Sigmoid colon (tissue), 6 donors: ENCODE measurements at regions not wholly inside any gene's neighbourhood (a gene's known extent, or its start where the extent isn't known, plus 50 kb on each side); places are given as distances from the start of the nearest gene placed in this dataset.

Source experiments
- DNase-seq: peaks from one replicate; pipeline ENCODE4 v3.0.0-alpha.2; 2019
- H3K27ac ChIP-seq, 4 donors: fragments of 200-600 bp; sonication (generic); one replicate each; pipeline ENCODE4 v1.5.1; 2016 to 2019; ENCODE audit warnings: mild to moderate bottlenecking in 1 of 4
- H3K27me3 ChIP-seq, 3 donors: fragments of 200-600 bp; sonication (generic); one replicate each; pipeline ENCODE4 v1.5.1; 2019; ENCODE audit warnings: mild to moderate bottlenecking in 1 of 3
- H3K36me3 ChIP-seq, 4 donors: fragments of 200-600 bp; sonication (generic); one replicate each; pipeline ENCODE4 v1.5.1; 2016 to 2019
- H3K4me1 ChIP-seq, 4 donors: fragments of 200-600 bp; sonication (generic); one replicate each; pipeline ENCODE4 v1.5.1; 2017 to 2019
- H3K4me3 ChIP-seq, 4 donors: fragments of 200-600 bp; sonication (generic); one replicate each; pipeline ENCODE4 v1.5.1; 2017 to 2019; ENCODE audit warnings: mild to moderate bottlenecking in 2 of 4, moderate library complexity in 1 of 4
- H3K9me3 ChIP-seq, 4 donors: fragments of 200-600 bp in 3 of 4; sonication (generic) in 3 of 4; one replicate each; pipeline versions ENCODE4 v1.5.1 to v1.6.1; 2013 to 2019
- EP300 ChIP-seq, 4 donors: sonication (generic); formaldehyde crosslinking; IDR thresholded peaks; one replicate each; pipeline ENCODE4 v1.6.1; 2017; ENCODE audit warnings: antibody characterized with exemption in 4 of 4
- POLR2A ChIP-seq, 2 donors: fragments of 450-650 bp; IDR thresholded peaks; one replicate each; pipeline ENCODE4 v1.6.1; 2016; ENCODE audit warnings: antibody characterized with exemption in 2 of 2, mild to moderate bottlenecking in 2 of 2, moderate library complexity in 2 of 2
- POLR2AphosphoS5 ChIP-seq, 4 donors: sonication (generic); formaldehyde crosslinking; IDR thresholded peaks; one replicate each; pipeline ENCODE4 v1.6.1; 2017; ENCODE audit warnings: antibody characterized with exemption in 4 of 4
- WGBS, 2 donors: extraction: QIAGEN DNeasy Blood & Tissue Kit; methylation state at CpG; one replicate each; pipeline ENCODE4 v1.1.7; 2013; 5-methylcytosine and 5-hydroxymethylcytosine counted together
- intact Hi-C: fragments of 100-400 bp; cut with DNase I; formaldehyde crosslinking; loops from one replicate; pipeline ENCODE4 v1.15.1; 2023
- TF ChIP-seq, protein P1 (sequence below), 4 experiments: fragments of 450-650 bp in 3 of 4; fragments of 200-600 bp in 1 of 4; IDR thresholded peaks; one replicate each; pipeline ENCODE4 v1.5.1; 2016 to 2019; ENCODE audit warnings: antibody characterized with exemption in 4 of 4, mild to moderate bottlenecking in 3 of 4, moderate library complexity in 2 of 4
- donor health status: healthy with polysubstance abuse.
- donor health status: healthy.

- Histone ChIP-seq H3K4me3 (no peak overlapping the region), H3K9me3 (no peaks in the 10 kb centered on the region), H3K27me3 (peaks cover 0 to 7% (median 0%) of the 10 kb centered on the region in 3 donors), H3K4me1 (no peaks in the 10 kb centered on the region), H3K36me3 (no peaks in the 10 kb centered on the region), H3K27ac (no peak overlapping the region)
- intact Hi-C loops: no loop called here
- DNase-seq: no peak
- TF ChIP-seq, protein P1, sequence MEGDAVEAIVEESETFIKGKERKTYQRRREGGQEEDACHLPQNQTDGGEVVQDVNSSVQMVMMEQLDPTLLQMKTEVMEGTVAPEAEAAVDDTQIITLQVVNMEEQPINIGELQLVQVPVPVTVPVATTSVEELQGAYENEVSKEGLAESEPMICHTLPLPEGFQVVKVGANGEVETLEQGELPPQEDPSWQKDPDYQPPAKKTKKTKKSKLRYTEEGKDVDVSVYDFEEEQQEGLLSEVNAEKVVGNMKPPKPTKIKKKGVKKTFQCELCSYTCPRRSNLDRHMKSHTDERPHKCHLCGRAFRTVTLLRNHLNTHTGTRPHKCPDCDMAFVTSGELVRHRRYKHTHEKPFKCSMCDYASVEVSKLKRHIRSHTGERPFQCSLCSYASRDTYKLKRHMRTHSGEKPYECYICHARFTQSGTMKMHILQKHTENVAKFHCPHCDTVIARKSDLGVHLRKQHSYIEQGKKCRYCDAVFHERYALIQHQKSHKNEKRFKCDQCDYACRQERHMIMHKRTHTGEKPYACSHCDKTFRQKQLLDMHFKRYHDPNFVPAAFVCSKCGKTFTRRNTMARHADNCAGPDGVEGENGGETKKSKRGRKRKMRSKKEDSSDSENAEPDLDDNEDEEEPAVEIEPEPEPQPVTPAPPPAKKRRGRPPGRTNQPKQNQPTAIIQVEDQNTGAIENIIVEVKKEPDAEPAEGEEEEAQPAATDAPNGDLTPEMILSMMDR (IDR thresholded peaks at IDR 0.05): no peak
- no peak for TF ChIP-seq POLR2A (IDR thresholded peaks at IDR 0.05)
- TF ChIP-seq EP300 (IDR thresholded peaks at IDR 0.05): no peak
- no peak for TF ChIP-seq POLR2AphosphoS5 (IDR thresholded peaks at IDR 0.05)
- WGBS, 2 donors: 66 to 80% methylated on average over 11 of the region's 11 CpGs
Measured at GRCh38 chr2:130261970-130262760, 63.9 kb upstream of the TUBA3E start.

DNA sequence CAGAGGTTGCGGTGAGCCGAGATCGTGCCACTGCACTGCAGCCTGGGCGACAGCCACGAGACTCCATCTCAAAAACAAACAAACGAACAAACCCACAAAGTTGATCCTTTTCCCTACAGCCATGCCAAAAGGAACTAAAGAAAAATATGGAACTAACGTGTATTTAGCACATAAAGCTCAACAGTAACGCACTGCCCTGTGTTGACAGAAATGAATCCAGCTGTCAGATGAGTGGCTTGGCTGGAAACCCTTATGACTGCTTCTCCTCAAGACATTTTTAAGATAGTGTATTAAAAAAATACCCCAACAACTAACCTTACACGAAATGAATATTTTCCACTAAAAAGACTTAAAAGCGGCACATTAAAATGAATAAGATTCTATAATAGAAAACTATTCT lies 62.9 kb upstream of the TUBA3E start:
- H3K27ac ChIP-seq: no peak overlapping the region
- DNase-seq: no peak
- H3K27me3 ChIP-seq: peaks cover 0 to 7% (median 0%) of the 10 kb centered on the region in 3 donors
- WGBS, 2 donors: 76 to 81% methylated on average over 10 of the region's 10 CpGs
- TF ChIP-seq POLR2AphosphoS5 (IDR thresholded peaks at IDR 0.05) (no peak), EP300 (IDR thresholded peaks at IDR 0.05) (no peak), POLR2A (IDR thresholded peaks at IDR 0.05) (no peak)
- TF ChIP-seq, protein P1 (IDR thresholded peaks at IDR 0.05): no peak
- H3K4me1 ChIP-seq: no peaks in the 10 kb centered on the region
- no peaks in the 10 kb centered on the region for H3K36me3 ChIP-seq
- intact Hi-C loops: no loop called here
- no peaks in the 10 kb centered on the region for H3K9me3 ChIP-seq
- no peak overlapping the region for H3K4me3 ChIP-seq

GRCh38 chr2:130259594-130259993 lies 61.4 kb upstream of the TUBA3E start:
- Histone ChIP-seq H3K27ac (no peak overlapping the region), H3K27me3 (peaks cover 0 to 7% (median 0%) of the 10 kb centered on the region in 3 donors), H3K9me3 (no peaks in the 10 kb centered on the region), H3K36me3 (no peaks in the 10 kb centered on the region), H3K4me1 (no peaks in the 10 kb centered on the region), H3K4me3 (no peak overlapping the region)
- intact Hi-C loops: no loop called here
- TF ChIP-seq, protein P1 (IDR thresholded peaks at IDR 0.05): no peak
- TF ChIP-seq EP300 (IDR thresholded peaks at IDR 0.05): no peak
- TF ChIP-seq POLR2A (IDR thresholded peaks at IDR 0.05): no peak
- no peak for TF ChIP-seq POLR2AphosphoS5 (IDR thresholded peaks at IDR 0.05)
- WGBS, 2 donors: 61 to 73% methylated on average over 4 of the region's 4 CpGs
- DNase-seq: no peak

DNA sequence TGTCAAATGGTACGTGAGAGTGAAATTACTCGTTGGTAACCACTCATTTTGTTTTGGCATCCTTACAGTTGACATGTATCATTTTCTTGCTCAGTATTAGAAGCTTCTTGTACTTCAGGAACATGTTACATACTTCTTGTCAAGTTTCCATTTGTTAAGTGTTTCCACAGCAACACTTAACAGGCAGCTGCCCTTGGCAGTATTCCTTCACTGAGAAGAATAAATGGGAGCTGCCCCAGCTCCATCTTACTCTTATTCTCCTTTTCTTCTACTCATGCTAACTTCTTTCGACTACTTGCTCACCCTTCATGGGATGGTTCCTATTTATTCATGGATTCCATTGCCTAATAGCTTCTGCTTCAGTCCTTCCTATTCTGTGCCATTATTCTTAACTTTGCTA lies 60.1 kb upstream of the TUBA3E start:
- WGBS, 2 donors: 74 to 77% methylated on average over 3 of the region's 3 CpGs
- DNase-seq: no peak
- Histone ChIP-seq H3K9me3 (no peaks in the 10 kb centered on the region), H3K4me3 (no peak overlapping the region), H3K27me3 (peaks cover 0 to 15% (median 2%) of the 10 kb centered on the region in 3 donors), H3K27ac (no peak overlapping the region), H3K36me3 (no peaks in the 10 kb centered on the region), H3K4me1 (no peaks in the 10 kb centered on the region)
- intact Hi-C loops: no loop called here
- TF ChIP-seq EP300 (IDR thresholded peaks at IDR 0.05): no peak
- TF ChIP-seq POLR2A (IDR thresholded peaks at IDR 0.05): no peak
- no peak for TF ChIP-seq POLR2AphosphoS5 (IDR thresholded peaks at IDR 0.05)
- TF ChIP-seq, protein P1 (IDR thresholded peaks at IDR 0.05): no peak
